GM18511 (cell line): ENCODE measurements at regions not wholly inside any gene's neighbourhood (a gene's known extent, or its start where the extent isn't known, plus 50 kb on each side); places are given as distances from the start of the nearest gene placed in this dataset.

Experiments used
- ATAC-seq: cut with Tn5 transposase; IDR thresholded peaks from one replicate; pipeline ENCODE4 v1.9.1; 2021; ENCODE audit warnings: mild to moderate bottlenecking, moderate library complexity; ENCODE audit not compliant: unreplicated experiment

GRCh38 chr2:129139380-129139779, 820.7 kb upstream of the HS6ST1 start:
- ATAC-seq: no peak

- no peak for ATAC-seq
Observed at GRCh38 chr2:129142465-129142864, 823.8 kb upstream of the HS6ST1 start.

GRCh38 chr2:129144082-129144791, 825.6 kb upstream of the HS6ST1 start:
- ATAC-seq: no peak

- no peak for ATAC-seq
Observed at GRCh38 chr2:129152514-129152913, 827.0 kb upstream of the RAB6C start.

- no peak for ATAC-seq
Observed at GRCh38 chr2:129160879-129161278, 818.6 kb upstream of the RAB6C start.

GRCh38 chr2:129164220-129164949, 815.1 kb upstream of the RAB6C start:
- ATAC-seq: no peak

GRCh38 chr2:129165006-129165405, 814.5 kb upstream of the RAB6C start:
- no peak for ATAC-seq

GRCh38 chr2:129167456-129167855, 812.0 kb upstream of the RAB6C start:
- ATAC-seq: no peak

- no peak for ATAC-seq
Observed at GRCh38 chr2:129170570-129170969, 808.9 kb upstream of the RAB6C start.

- ATAC-seq: no peak
Observed at GRCh38 chr2:129174143-129174542, 805.3 kb upstream of the RAB6C start.

- ATAC-seq: no peak
Observed at GRCh38 chr2:129175051-129175450, 804.4 kb upstream of the RAB6C start.

- no peak for ATAC-seq
Observed at GRCh38 chr2:129176375-129176774, 803.1 kb upstream of the RAB6C start.

GRCh38 chr2:129178356-129178755, 801.1 kb upstream of the RAB6C start:
- ATAC-seq: no peak

GRCh38 chr2:129179199-129179598, 800.3 kb upstream of the RAB6C start:
- no peak for ATAC-seq

GRCh38 chr2:129180124-129180716, 799.2 kb upstream of the RAB6C start:
- no peak for ATAC-seq

GRCh38 chr2:129181433-129181832, 798.0 kb upstream of the RAB6C start:
- no peak for ATAC-seq

- no peak for ATAC-seq
Observed at GRCh38 chr2:129181963-129182362, 797.5 kb upstream of the RAB6C start.

- ATAC-seq: no peak
Observed at GRCh38 chr2:129187343-129187742, 792.1 kb upstream of the RAB6C start.

- no peak for ATAC-seq
Observed at GRCh38 chr2:129188451-129188850, 791.0 kb upstream of the RAB6C start.

GRCh38 chr2:129189617-129190319, 789.7 kb upstream of the RAB6C start:
- ATAC-seq: no peak

- ATAC-seq: no peak
Observed at GRCh38 chr2:129190494-129190893, 789.0 kb upstream of the RAB6C start.
